CD4-positive, alpha-beta T cell (primary cell): ENCODE measurements at regions not wholly inside any gene's neighbourhood (a gene's known extent, or its start where the extent isn't known, plus 50 kb on each side); places are given as distances from the start of the nearest gene placed in this dataset.

Experiments
- ATAC-seq: fragments of 200-7000 bp; cut with Tn5 transposase; one replicate; pipeline ENCODE4 v1.10.0; 2022; ENCODE audit warnings: mild to moderate bottlenecking; ENCODE audit not compliant: poor library complexity
- CTCF ChIA-PET: fragments of 350-600 bp; sonication (Branson Sonifier 250); formaldehyde crosslinking; loops from one replicate; lab custom pipeline; 2021; ENCODE audit warnings: antibody characterized with exemption, inconsistent platforms; lab: Charles Lee
- POLR2A ChIA-PET: fragments of 350-600 bp; sonication (Branson Sonifier 250); formaldehyde crosslinking; loops from one replicate; lab custom pipeline; 2021; ENCODE audit warnings: antibody characterized with exemption, inconsistent platforms; lab: Charles Lee
- DNase-seq, 14 experiments: peaks; one replicate each; pipeline ENCODE4 v3.0.0-alpha.2; 2013 to 2020; ENCODE audit warnings: mixed read lengths in 2 of 14
- H3K27ac ChIP-seq, 2 donors: one replicate each; pipeline versions ENCODE4 v1.5.1 to v1.7.0; 2013; ENCODE audit warnings: low read length in 2 of 2, low read depth in 1 of 2, mild to moderate bottlenecking in 1 of 2
- H3K27me3 ChIP-seq, 2 experiments: 1 replicate in 1 of 2; 2 replicates in 1 of 2; pipeline versions ENCODE4 v1.6.1 to v1.7.0; 2013; ENCODE audit warnings: low read length in 2 of 2, control low read depth in 1 of 2, mild to moderate bottlenecking in 1 of 2, moderate library complexity in 1 of 2; ENCODE audit not compliant: insufficient read depth in 2 of 2, control insufficient read depth in 1 of 2
- H3K36me3 ChIP-seq: one replicate; pipeline ENCODE4 v1.6.1; 2013; ENCODE audit warnings: low read length, control low read depth; ENCODE audit not compliant: insufficient read depth
- H3K4me1 ChIP-seq: one replicate; pipeline ENCODE4 v1.6.1; 2013; ENCODE audit warnings: low read length, control low read depth; ENCODE audit not compliant: insufficient read depth
- H3K4me3 ChIP-seq: one replicate; pipeline ENCODE4 v1.5.1; 2013; ENCODE audit warnings: mild to moderate bottlenecking, low read length, moderate library complexity
- H3K9me3 ChIP-seq, 2 experiments: 1 replicate in 1 of 2; 2 replicates in 1 of 2; pipeline versions ENCODE4 v1.6.1 to v1.7.0; 2013; ENCODE audit warnings: low read length in 2 of 2, mild to moderate bottlenecking in 2 of 2, control low read depth in 1 of 2, moderate library complexity in 1 of 2; ENCODE audit not compliant: control insufficient read depth in 1 of 2, insufficient read depth in 1 of 2
- H3K27ac Mint-ChIP-seq: one replicate; pipeline ENCODE4 v1.8.0; 2020; ENCODE audit warnings: mixed read lengths
- H3K27me3 Mint-ChIP-seq: one replicate; pipeline ENCODE4 v1.8.0; 2021; ENCODE audit warnings: mixed read lengths
- H3K36me3 Mint-ChIP-seq: one replicate; pipeline ENCODE4 v1.8.0; 2021; ENCODE audit warnings: low read depth, mixed read lengths
- H3K4me1 Mint-ChIP-seq: one replicate; pipeline ENCODE4 v1.8.0; 2021; ENCODE audit warnings: low read depth, mixed read lengths
- H3K4me3 Mint-ChIP-seq: one replicate; pipeline ENCODE4 v1.8.0; 2020; ENCODE audit warnings: mild to moderate bottlenecking, mixed read lengths
- H3K9me3 Mint-ChIP-seq: one replicate; pipeline ENCODE4 v1.8.0; 2020; ENCODE audit warnings: mixed read lengths
- intact Hi-C, 2 experiments: fragments of 100-400 bp; cut with DNase I in 1 of 2; cut with micrococcal nuclease in 1 of 2; formaldehyde crosslinking; loops; one replicate each; pipeline versions ENCODE4 v1.15.1 to v1.9.0; 2023 to 2025; cut with DNase I, micrococcal nuclease
- TF ChIP-seq, protein P1 (sequence below): fragments of 200-600 bp; IDR thresholded peaks from one replicate; pipeline ENCODE4 v1.8.0; 2022; ENCODE audit warnings: antibody characterized with exemption, mild to moderate bottlenecking

GRCh38 chr1:168372307-168372706, 91.6 kb downstream of the TBX19 start:
- ChIA-PET CTCF (no interaction called here), POLR2A (interaction anchor here (1.4 kb wide), 1 partner anchor 30 kb away, joined by 3 read pairs; no protein-coding TSS in a partner anchor)
- Mint-ChIP-seq H3K27me3 (no peaks in the 10 kb centered on the region), H3K27ac (no peak overlapping the region), H3K9me3 (no peaks in the 10 kb centered on the region), H3K36me3 (no peaks in the 10 kb centered on the region), H3K4me3 (no peak overlapping the region), H3K4me1 (no peaks in the 10 kb centered on the region)
- Histone ChIP-seq H3K27me3 (no peaks in the 10 kb centered on the region), H3K27ac (no peak overlapping the region), H3K36me3 (no peaks in the 10 kb centered on the region), H3K9me3 (no peaks in the 10 kb centered on the region), H3K4me1 (peaks cover 3% of the 10 kb centered on the region), H3K4me3 (no peak overlapping the region)
- intact Hi-C loops: no loop called here
- TF ChIP-seq, protein P1, sequence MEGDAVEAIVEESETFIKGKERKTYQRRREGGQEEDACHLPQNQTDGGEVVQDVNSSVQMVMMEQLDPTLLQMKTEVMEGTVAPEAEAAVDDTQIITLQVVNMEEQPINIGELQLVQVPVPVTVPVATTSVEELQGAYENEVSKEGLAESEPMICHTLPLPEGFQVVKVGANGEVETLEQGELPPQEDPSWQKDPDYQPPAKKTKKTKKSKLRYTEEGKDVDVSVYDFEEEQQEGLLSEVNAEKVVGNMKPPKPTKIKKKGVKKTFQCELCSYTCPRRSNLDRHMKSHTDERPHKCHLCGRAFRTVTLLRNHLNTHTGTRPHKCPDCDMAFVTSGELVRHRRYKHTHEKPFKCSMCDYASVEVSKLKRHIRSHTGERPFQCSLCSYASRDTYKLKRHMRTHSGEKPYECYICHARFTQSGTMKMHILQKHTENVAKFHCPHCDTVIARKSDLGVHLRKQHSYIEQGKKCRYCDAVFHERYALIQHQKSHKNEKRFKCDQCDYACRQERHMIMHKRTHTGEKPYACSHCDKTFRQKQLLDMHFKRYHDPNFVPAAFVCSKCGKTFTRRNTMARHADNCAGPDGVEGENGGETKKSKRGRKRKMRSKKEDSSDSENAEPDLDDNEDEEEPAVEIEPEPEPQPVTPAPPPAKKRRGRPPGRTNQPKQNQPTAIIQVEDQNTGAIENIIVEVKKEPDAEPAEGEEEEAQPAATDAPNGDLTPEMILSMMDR: no peak
- DNase-seq (no peak), ATAC-seq (no peak)

- H3K9me3 ChIP-seq: no peaks in the 10 kb centered on the region
- Mint-ChIP-seq H3K36me3 (no peaks in the 10 kb centered on the region), H3K27me3 (no peaks in the 10 kb centered on the region), H3K9me3 (no peaks in the 10 kb centered on the region), H3K27ac (no peak overlapping the region), H3K4me1 (no peaks in the 10 kb centered on the region), H3K4me3 (no peak overlapping the region)
- no peaks in the 10 kb centered on the region for H3K36me3 ChIP-seq
- no peaks in the 10 kb centered on the region for H3K27me3 ChIP-seq
- POLR2A ChIA-PET: interaction anchor here (1.2 kb wide), 1 partner anchor 29 kb away, joined by 3 read pairs; no protein-coding TSS in a partner anchor
- peaks cover 3% of the 10 kb centered on the region for H3K4me1 ChIP-seq
- CTCF ChIA-PET: no interaction called here
- intact Hi-C loops: no loop called here
- ATAC-seq (no peak), DNase-seq (no peak)
- H3K27ac ChIP-seq: no peak overlapping the region
- TF ChIP-seq, protein P1: no peak
- H3K4me3 ChIP-seq: no peak overlapping the region
Measured at GRCh38 chr1:168371477-168371876, 90.8 kb downstream of the TBX19 start.

- Mint-ChIP-seq H3K4me1 (peaks cover 4% of the 10 kb centered on the region), H3K27ac (no peak overlapping the region), H3K27me3 (no peaks in the 10 kb centered on the region), H3K36me3 (no peaks in the 10 kb centered on the region), H3K4me3 (no peak overlapping the region), H3K9me3 (no peaks in the 10 kb centered on the region)
- no peak for ATAC-seq
- no peaks in the 10 kb centered on the region for H3K36me3 ChIP-seq
- no peaks in the 10 kb centered on the region for H3K9me3 ChIP-seq
- ChIA-PET POLR2A (interaction anchor here (1.2 kb wide), 1 partner anchor 28 kb away, joined by 3 read pairs; no protein-coding TSS in a partner anchor), CTCF (interaction anchor here (1.1 kb wide), 1 partner anchor 28 kb away, joined by 3 read pairs; no protein-coding TSS in a partner anchor)
- TF ChIP-seq, protein P1: no peak
- no peaks in the 10 kb centered on the region for H3K27me3 ChIP-seq
- peaks cover 9% of the 10 kb centered on the region for H3K4me1 ChIP-seq
- intact Hi-C loops: no loop called here
- DNase-seq: no peak
- H3K27ac ChIP-seq: no peak overlapping the region
- H3K4me3 ChIP-seq: no peak overlapping the region
Measured at GRCh38 chr1:168370586-168370985, 89.9 kb downstream of the TBX19 start.
